ENCODE measurements at regions not wholly inside any gene's neighbourhood (a gene's known extent, or its start where the extent isn't known, plus 50 kb on each side); places are given as distances from the start of the nearest gene placed in this dataset.

DNA sequence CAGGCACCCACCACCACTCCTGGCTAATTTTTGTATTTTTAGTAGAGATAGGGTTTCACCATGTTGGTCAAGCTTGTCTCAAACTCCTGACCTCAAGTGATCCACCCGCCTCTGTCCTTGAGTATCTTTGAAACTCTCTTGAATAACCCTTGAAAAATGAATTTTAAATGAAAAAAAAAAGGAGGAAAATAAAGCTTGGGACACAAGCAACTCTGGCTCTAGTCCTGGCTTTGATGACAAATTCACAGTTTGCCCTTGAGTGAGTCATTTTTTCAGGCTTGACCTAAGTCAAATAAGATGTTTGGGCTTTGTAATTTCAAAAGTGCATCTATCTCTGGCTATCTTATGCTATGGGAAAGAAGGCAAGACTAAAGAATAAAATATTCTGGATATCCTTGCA is 79.0 kb upstream of the TRIB2 start:
- DNase-seq (ENCODE audit: low spot score) = no peak
- in situ Hi-C loops (cut with MboI; ENCODE audit: low sequenced_read_pairs, unreplicated experiment) = no loop called here
- TF ChIP-seq, protein P1, sequence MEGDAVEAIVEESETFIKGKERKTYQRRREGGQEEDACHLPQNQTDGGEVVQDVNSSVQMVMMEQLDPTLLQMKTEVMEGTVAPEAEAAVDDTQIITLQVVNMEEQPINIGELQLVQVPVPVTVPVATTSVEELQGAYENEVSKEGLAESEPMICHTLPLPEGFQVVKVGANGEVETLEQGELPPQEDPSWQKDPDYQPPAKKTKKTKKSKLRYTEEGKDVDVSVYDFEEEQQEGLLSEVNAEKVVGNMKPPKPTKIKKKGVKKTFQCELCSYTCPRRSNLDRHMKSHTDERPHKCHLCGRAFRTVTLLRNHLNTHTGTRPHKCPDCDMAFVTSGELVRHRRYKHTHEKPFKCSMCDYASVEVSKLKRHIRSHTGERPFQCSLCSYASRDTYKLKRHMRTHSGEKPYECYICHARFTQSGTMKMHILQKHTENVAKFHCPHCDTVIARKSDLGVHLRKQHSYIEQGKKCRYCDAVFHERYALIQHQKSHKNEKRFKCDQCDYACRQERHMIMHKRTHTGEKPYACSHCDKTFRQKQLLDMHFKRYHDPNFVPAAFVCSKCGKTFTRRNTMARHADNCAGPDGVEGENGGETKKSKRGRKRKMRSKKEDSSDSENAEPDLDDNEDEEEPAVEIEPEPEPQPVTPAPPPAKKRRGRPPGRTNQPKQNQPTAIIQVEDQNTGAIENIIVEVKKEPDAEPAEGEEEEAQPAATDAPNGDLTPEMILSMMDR (IDR thresholded peaks at IDR 0.05; ENCODE audit: borderline replicate concordance, control extremely low read depth, extremely low read depth, insufficient read depth, missing control alignments) = no peak

DNA sequence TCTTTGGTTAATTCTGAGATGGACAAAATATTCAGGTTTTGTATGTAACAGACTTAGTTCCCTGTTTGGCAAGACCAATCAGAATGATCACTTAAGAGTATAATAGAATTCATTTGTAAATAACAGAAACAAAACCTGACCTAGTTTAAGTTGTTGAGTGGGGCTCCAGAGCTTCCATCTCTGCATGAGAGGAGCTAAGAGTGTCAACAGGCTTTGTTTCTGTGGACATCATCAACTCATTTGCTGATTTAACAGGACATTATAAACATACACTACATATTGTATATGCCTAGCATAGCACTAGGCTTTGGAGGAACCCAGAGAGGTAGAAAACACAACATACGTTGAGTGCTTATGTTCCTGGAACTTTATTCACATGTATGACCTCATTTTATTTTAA is 75.3 kb upstream of the TRIB2 start:
- in situ Hi-C loops (cut with MboI; ENCODE audit: low sequenced_read_pairs, unreplicated experiment) = no loop called here
- DNase-seq (ENCODE audit: low spot score) = no peak
- TF ChIP-seq, protein P1 (IDR thresholded peaks at IDR 0.05; ENCODE audit: borderline replicate concordance, control extremely low read depth, extremely low read depth, insufficient read depth, missing control alignments) = no peak

DNA sequence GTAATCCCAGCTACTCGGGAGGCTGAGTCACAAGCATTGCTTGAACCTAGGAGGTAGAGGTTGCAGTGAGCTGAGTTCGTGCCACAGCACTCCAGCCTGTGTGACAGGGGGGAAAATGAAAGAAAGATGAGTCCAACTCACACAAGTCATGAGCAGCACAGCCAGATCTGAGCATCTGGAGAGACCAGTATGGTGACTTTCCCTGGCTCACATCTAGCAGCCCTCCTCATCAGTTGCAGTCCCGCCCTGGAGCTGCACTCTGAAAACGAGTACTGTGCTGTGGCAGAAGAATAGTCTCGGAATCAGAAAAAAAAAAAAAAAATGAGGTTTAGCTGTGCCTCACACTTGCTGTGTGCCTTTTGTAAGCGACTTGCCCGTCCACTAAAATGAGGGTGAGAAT is 74.4 kb upstream of the TRIB2 start:
- DNase-seq (ENCODE audit: low spot score) = no peak
- TF ChIP-seq, protein P1 (IDR thresholded peaks at IDR 0.05; ENCODE audit: borderline replicate concordance, control extremely low read depth, extremely low read depth, insufficient read depth, missing control alignments) = no peak
- in situ Hi-C loops (cut with MboI; ENCODE audit: low sequenced_read_pairs, unreplicated experiment) = no loop called here

DNA sequence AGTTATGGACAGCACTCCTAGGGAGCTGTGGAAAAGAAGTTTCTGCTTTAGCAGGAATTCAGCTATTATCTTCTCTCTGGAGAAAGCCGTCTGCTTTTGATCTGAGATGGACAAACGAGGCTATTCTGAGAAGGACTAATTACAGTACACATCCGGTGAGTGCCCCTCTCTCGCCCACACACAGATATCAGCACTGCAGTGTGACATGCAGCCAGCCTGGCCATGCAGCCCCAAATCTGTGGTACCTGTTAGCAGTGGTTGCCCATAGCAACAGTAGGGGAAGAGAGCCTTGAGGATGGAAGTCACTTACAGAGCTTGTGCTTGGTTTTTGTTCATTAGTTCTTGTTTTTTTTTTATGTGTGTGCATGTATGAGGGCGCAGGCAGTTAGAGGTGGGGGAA is 73.9 kb upstream of the TRIB2 start:
- TF ChIP-seq, protein P1 (IDR thresholded peaks at IDR 0.05; ENCODE audit: borderline replicate concordance, control extremely low read depth, extremely low read depth, insufficient read depth, missing control alignments) = no peak
- in situ Hi-C loops (cut with MboI; ENCODE audit: low sequenced_read_pairs, unreplicated experiment) = no loop called here
- DNase-seq (ENCODE audit: low spot score) = no peak

DNA sequence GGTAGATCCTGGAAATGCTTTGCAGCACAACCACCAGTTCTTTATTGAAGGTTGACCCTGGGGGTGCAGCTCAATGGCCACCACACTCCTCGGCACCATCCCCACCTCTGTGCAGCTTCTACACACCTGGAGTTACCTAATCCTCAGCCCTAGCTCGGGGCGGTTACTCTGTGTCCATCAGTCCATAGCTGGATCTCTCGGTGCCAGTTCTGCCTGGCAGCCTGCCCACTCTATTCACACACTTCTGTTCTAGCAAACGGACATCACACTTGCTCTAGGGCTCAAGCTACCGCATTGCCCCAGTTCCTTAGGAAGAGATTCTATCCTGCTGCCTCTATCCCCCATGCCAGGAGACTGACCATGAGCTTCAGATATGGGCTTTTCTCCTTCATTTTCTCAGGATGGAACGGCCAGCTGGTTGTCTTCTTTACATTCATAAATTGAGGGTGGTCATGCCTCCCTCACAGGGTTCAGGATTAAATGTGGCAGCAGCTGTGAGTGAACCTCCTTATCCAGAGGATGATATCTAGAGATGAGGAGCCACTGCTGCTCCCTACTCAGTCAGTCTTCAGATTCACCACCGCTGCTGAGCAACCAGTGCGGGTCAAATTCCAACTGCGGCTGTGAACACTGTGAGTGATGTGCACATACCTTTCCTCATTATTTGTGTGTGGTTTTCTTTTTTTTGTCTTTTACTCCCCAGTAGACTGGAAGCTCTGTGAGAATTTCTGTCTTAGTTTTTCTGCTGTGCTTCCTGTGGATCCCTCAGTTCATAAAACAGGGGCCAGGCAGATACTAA is 66.9 kb upstream of the TRIB2 start:
- DNase-seq (ENCODE audit: low spot score) = no peak
- TF ChIP-seq, protein P1 (IDR thresholded peaks at IDR 0.05; ENCODE audit: borderline replicate concordance, control extremely low read depth, extremely low read depth, insufficient read depth, missing control alignments) = no peak
- in situ Hi-C loops (cut with MboI; ENCODE audit: low sequenced_read_pairs, unreplicated experiment) = no loop called here

DNA sequence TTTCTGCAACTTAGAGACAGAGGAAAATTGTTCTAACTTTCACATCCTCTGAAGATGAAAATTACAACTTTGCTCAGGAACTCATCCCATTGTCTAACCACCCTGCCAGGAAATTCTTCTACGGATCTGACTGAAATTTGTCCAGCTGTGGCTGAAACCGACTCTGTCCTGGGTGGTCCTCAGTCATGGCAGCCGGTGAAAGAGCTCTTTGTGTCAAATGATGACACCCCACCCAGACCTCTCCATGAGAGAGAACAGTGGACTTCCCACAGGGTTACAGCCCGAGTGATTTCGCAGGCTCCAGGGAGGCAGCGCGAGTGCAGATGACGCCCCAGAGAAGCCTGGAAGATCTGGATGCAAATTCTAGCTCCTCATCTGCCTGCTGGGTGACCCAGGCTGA is 65.1 kb upstream of the TRIB2 start:
- TF ChIP-seq, protein P1 (IDR thresholded peaks at IDR 0.05; ENCODE audit: borderline replicate concordance, control extremely low read depth, extremely low read depth, insufficient read depth, missing control alignments) = no peak

More for the DNA sequence above, 65.1 kb upstream of the TRIB2 start:
- in situ Hi-C loops (cut with MboI; ENCODE audit: low sequenced_read_pairs, unreplicated experiment) = no loop called here
- no peak for DNase-seq (ENCODE audit: low spot score)

Measured in GM13976 (cell line).